HG03280 (cell line): ENCODE measurements at regions not wholly inside any gene's neighbourhood (a gene's known extent, or its start where the extent isn't known, plus 50 kb on each side); places are given as distances from the start of the nearest gene placed in this dataset.

Experiments used
- ATAC-seq: cut with Tn5 transposase; IDR thresholded peaks from one replicate; pipeline ENCODE4 v1.9.1; 2021; ENCODE audit warnings: mild to moderate bottlenecking, moderate library complexity; ENCODE audit not compliant: unreplicated experiment

- no peak for ATAC-seq
Measured at GRCh38 chr7:131276190-131276589, 51.5 kb upstream of the MKLN1 start.

- ATAC-seq, result no peak
Measured at GRCh38 chr7:131276748-131277147, 50.9 kb upstream of the MKLN1 start.
